HG03442 (cell line): ENCODE measurements at regions not wholly inside any gene's neighbourhood (a gene's known extent, or its start where the extent isn't known, plus 50 kb on each side); places are given as distances from the start of the nearest gene placed in this dataset.

Source experiments
- ATAC-seq: cut with Tn5 transposase; IDR thresholded peaks from one replicate; pipeline ENCODE4 v1.9.1; 2021; ENCODE audit warnings: mild to moderate bottlenecking, moderate library complexity; ENCODE audit not compliant: unreplicated experiment

GRCh38 chr4:130131536-130131935, 1035.6 kb downstream of the C4orf33 start:
- ATAC-seq, result no peak

GRCh38 chr4:130141651-130142050, 1045.7 kb downstream of the C4orf33 start:
- ATAC-seq, result no peak

DNA sequence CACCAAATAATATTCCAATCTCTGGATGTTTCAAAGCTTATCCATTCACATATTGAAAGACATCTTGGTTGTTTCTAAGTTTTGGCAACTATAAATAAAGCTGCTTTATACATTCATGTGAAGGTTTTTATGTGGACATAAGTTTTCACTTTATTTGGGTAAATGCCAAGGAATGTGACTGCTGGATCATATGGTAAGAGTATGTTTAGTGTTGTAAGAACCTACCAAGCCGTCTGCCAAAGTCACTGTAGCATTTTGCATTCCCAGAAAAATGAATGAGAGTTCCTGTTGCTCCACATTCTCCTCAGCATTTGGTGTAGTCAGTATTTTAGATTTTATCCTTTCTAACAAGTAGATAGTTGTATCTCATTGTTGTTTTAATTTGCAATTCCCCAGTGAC, 1047.7 kb downstream of the C4orf33 start:
- ATAC-seq, result no peak

DNA sequence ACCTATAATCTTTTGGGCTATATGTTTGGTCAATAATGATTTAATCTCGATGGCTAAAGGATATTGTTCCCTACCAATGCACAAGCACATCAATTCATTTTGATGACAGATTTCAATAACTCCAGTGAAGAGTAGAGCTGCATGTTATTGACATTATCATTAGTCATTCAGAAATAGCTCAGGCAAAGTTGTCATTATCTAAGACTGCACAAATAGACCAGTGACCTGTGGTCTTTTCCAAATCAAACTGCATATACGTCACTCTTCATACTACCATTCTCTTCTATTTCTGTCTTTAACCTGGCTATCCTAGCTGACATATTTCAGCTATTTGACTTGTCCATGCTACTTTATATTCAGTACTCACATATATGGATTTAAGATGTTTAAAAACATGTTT, 1050.8 kb downstream of the C4orf33 start:
- ATAC-seq, result no peak

DNA sequence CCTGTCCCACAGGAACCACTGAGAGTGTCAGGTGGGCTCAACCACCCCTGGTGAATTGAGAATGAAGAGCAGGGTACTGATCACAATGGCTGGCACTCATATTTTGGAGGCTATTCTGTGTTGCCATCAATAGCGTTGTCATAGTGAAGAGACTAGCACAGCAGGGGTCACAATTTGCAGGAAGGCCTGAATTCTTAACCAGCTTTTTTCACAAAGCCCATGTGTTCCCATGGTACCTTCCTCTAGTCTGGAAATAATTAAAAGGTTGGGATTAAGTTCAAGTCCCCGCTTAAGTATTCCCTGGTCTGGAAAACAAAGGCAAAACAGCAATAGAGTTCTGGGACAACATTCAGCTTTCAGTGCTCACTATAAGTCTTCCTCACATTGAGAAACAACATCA, 1051.7 kb downstream of the C4orf33 start:
- no peak for ATAC-seq

DNA sequence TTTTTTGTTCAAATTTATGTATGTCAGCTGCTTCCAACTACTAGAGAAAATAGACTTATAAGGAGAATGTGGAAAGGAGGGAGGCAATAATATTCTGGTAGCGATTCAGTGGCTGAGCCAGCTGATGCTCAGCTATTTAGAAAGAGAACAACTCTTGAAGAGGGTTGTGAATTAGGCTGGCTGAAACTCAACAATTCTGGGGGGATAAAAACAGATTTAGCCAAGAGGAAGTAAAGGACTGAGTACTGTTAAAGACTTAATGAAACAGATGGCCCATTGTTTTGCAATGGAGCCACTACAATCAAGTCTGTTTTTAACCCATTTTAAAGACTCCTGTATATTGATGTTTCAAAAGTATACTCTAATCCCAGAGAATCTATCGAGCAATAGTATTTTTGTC, 1058.9 kb downstream of the C4orf33 start:
- no peak for ATAC-seq

DNA sequence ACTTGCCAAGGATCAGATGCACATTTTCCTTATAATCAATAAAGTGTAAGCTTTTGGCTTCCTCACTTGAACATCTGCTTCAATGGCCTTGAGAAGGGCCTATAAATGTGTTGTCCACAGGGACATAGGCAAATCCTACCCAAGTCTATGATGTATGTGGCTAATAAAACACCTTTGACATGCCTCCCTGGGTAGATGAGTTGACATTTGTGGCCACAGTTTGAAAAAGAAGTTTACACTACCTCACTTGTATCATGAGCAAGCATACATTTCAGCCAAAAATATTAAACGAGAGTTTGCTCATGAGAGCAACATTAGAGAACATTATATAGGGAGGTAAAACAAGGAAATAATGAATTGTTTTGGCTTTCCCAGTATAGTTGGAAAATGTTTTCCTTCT, 1067.7 kb downstream of the C4orf33 start:
- ATAC-seq, result no peak

DNA sequence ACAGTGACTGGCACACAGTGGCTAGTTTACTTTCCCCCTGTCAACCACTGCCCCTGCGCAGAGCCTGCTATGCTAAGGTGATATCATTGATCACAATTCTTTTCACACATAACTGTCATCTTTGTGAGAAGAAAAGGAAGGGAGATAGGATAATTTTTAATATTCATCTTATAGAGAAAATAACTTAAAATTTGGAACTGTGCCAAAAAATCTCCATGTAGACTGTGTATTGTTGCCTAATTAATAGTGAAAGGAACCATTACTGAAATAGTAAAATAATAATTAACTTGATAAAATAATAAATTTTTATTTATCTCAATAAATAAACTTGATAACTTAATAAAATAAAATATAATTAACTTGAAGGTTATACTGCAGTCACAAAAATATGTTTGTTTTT, 1069.4 kb downstream of the C4orf33 start:
- no peak for ATAC-seq

DNA sequence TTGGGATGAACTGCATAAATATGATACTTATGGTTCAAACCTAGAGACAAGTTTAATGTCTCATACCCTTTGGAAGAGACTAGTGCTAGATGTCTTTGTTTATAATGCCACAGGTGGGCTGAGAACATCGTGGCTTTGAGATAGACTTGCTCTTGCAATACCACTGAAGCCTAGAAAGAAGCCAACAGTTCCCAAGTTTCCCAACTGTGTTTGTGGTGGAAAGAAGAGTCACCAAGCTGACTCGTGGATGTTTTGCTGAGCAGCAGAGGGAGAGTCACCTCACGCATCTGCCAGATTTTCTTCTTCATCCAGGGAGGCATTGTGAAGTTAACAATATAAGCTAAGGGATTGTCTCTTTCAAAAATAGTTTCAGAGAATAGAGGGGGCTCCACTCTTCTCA, 1076.2 kb downstream of the C4orf33 start:
- no peak for ATAC-seq

DNA sequence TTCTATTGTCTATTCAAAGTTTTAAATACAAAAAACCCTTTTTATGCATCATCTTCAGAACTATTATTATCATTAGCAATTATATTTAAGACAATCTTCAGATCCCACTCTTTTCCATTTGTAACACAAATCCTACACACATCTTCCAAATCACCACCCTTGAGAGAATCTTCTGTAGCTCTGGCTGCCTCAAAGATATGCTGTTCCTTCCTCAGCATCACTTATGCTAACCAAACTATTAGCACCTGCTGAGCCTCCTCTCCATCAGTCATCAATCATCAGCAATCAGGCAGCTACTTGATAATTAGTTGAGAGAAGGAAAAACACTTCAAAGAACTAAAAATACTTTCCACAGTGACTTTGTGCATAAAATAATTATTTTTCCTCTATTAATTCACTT, 1082.2 kb downstream of the C4orf33 start:
- no peak for ATAC-seq

DNA sequence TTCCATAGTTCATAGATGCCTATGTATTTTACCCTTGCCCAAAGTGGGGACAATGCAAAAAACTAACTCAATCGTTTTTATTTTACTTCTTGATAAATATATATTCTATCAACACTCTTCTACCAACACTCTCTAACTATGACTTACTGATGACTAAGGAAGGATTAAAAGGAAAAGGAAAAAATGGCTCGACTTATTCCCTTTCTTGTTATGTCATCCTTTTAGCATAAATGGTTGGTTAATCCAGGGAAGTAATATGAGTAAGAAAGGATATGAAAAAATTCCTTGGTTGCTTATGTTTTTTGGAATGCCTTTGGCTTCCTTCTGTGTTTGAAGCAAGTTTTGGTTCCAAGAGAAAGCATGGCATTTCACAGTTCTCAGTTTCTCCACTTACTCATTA, 1087.1 kb downstream of the C4orf33 start:
- ATAC-seq, result no peak

- ATAC-seq, result no peak
Measured at GRCh38 chr4:130183766-130184165, 1087.8 kb downstream of the C4orf33 start.

DNA sequence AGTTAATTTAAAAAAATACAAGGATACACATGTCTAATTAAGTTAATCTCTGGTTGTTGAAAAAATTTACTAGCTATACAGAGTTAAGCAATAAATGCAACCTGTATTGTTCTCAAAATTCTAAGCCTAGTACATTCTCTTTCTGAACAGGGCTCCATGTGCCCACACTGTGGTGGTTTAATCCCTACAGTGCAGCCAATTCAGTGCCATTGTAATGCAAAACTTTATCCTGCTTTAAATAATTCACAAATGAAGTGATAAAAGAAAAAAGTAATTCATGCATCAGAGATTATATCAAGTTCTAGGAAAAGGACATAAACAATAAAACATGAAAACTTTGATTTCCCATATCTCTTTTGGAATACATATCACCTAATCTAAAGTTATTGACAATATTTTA, 1089.2 kb downstream of the C4orf33 start:
- ATAC-seq, result no peak

GRCh38 chr4:130186931-130187330, 1091.0 kb downstream of the C4orf33 start:
- ATAC-seq, result no peak

- ATAC-seq, result no peak
Measured at GRCh38 chr4:130187587-130187986, 1091.6 kb downstream of the C4orf33 start.

- ATAC-seq, result no peak
Measured at GRCh38 chr4:130192787-130193186, 1096.8 kb downstream of the C4orf33 start.

GRCh38 chr4:130197946-130198345, 1102.0 kb downstream of the C4orf33 start:
- no peak for ATAC-seq

- ATAC-seq, result no peak
Measured at GRCh38 chr4:130203571-130203970, 1107.6 kb downstream of the C4orf33 start.

GRCh38 chr4:130210864-130211263, 1114.9 kb downstream of the C4orf33 start:
- ATAC-seq, result no peak

- ATAC-seq, result no peak
Measured at GRCh38 chr4:130214268-130214667, 1118.3 kb downstream of the C4orf33 start.

- peak; percentile 100 for ATAC-seq
Measured at GRCh38 chr4:130233377-130234047, 1137.6 kb downstream of the C4orf33 start.

GRCh38 chr4:130238121-130238520, 1142.2 kb downstream of the C4orf33 start:
- no peak for ATAC-seq

- no peak for ATAC-seq
Measured at GRCh38 chr4:130249002-130249401, 1153.0 kb downstream of the C4orf33 start.
